ENCODE measurements at regions not wholly inside any gene's neighbourhood (a gene's known extent, or its start where the extent isn't known, plus 50 kb on each side); places are given as distances from the start of the nearest gene placed in this dataset.
"Not testable (repeated sequence)": the region's sequence is repeated elsewhere in the genome, so short reads cannot be mapped to it uniquely, and the experiment has no call there.

- Histone ChIP-seq H3K36me3 (ENCODE audit: control insufficient read depth in 2 of 3, insufficient read depth in 3 of 3, low read length in 3 of 3) (no peaks in the 10 kb centered on the region), H3K9me3 (ENCODE audit: control insufficient read depth in 2 of 3, low read length in 3 of 3) (no peaks in the 10 kb centered on the region), H3K27ac (ENCODE audit: low read depth, low read length) (no peak overlapping the region), H3K4me1 (ENCODE audit: control insufficient read depth in 2 of 2, insufficient read depth in 2 of 2, low read length in 2 of 2) (no peaks in the 10 kb centered on the region), H3K27me3 (ENCODE audit: control insufficient read depth in 2 of 2, insufficient read depth in 2 of 2, low read length in 2 of 2) (no peaks in the 10 kb centered on the region), H3K4me3 (ENCODE audit: low read length) (no peak overlapping the region)
- Mint-ChIP-seq H3K36me3 (no peaks in the 10 kb centered on the region), H3K27me3 (peaks cover 2 to 17% (median 12%) of the 10 kb centered on the region in 5 donors), H3K27ac (no peak overlapping the region), H3K4me1 (peaks cover 0 to 8% (median 4%) of the 10 kb centered on the region in 7 donors), H3K9me3 (peaks cover 0 to 2% (median 0%) of the 10 kb centered on the region in 11 donors), H3K4me3 (no peak overlapping the region)
- ChIA-PET POLR2A (no interaction called here), CTCF (no interaction called here)
- DNase-seq (no peak), ATAC-seq (no peak)
- intact Hi-C loops (cut with micrococcal nuclease) = no loop called here
These were observed 129.3 kb upstream of the TUT7 start for GRCh38 chr9:86483496-86483895.

- DNase-seq = no peak
- Mint-ChIP-seq H3K4me3 (no peak overlapping the region), H3K4me1 (peaks cover 0 to 8% (median 4%) of the 10 kb centered on the region in 7 donors), H3K9me3 (peaks cover 0 to 2% (median 0%) of the 10 kb centered on the region in 11 donors), H3K36me3 (no peaks in the 10 kb centered on the region), H3K27ac (no peak overlapping the region), H3K27me3 (peaks cover 4 to 30% (median 12%) of the 10 kb centered on the region in 5 donors)
- Histone ChIP-seq H3K36me3 (ENCODE audit: control insufficient read depth in 2 of 3, insufficient read depth in 3 of 3, low read length in 3 of 3) (no peaks in the 10 kb centered on the region), H3K4me1 (ENCODE audit: control insufficient read depth in 2 of 2, insufficient read depth in 2 of 2, low read length in 2 of 2) (no peaks in the 10 kb centered on the region), H3K4me3 (ENCODE audit: low read length) (no peak overlapping the region), H3K27me3 (ENCODE audit: control insufficient read depth in 2 of 2, insufficient read depth in 2 of 2, low read length in 2 of 2) (no peaks in the 10 kb centered on the region), H3K9me3 (ENCODE audit: control insufficient read depth in 2 of 3, low read length in 3 of 3) (no peaks in the 10 kb centered on the region), H3K27ac (ENCODE audit: low read depth, low read length) (no peak overlapping the region)
- ChIA-PET CTCF (no interaction called here), POLR2A (no interaction called here)
- intact Hi-C loops (cut with micrococcal nuclease) = no loop called here
- ATAC-seq = no peak
These were observed 127.3 kb upstream of the TUT7 start for GRCh38 chr9:86481466-86481865.

- H3K9me3 ChIP-seq (ENCODE audit: control insufficient read depth in 2 of 3, low read length in 3 of 3); H3K4me3 ChIP-seq (ENCODE audit: low read length); H3K27ac Mint-ChIP-seq; H3K36me3 Mint-ChIP-seq; CTCF ChIA-PET; POLR2A ChIA-PET; H3K36me3 ChIP-seq (ENCODE audit: control insufficient read depth in 2 of 3, insufficient read depth in 3 of 3, low read length in 3 of 3); H3K9me3 Mint-ChIP-seq; H3K4me1 Mint-ChIP-seq; H3K4me1 ChIP-seq (ENCODE audit: control insufficient read depth in 2 of 2, insufficient read depth in 2 of 2, low read length in 2 of 2); ATAC-seq; DNase-seq; intact Hi-C loops (cut with micrococcal nuclease); H3K27me3 ChIP-seq (ENCODE audit: control insufficient read depth in 2 of 2, insufficient read depth in 2 of 2, low read length in 2 of 2); H3K27ac ChIP-seq (ENCODE audit: low read depth, low read length); H3K4me3 Mint-ChIP-seq: not testable (repeated sequence)
- H3K27me3 Mint-ChIP-seq = peaks cover 4 to 38% (median 27%) of the 10 kb centered on the region in 5 donors
These were observed 121.0 kb upstream of the TUT7 start for GRCh38 chr9:86475255-86475654.

- Histone ChIP-seq H3K27me3 (ENCODE audit: control insufficient read depth in 2 of 2, insufficient read depth in 2 of 2, low read length in 2 of 2) (no peaks in the 10 kb centered on the region), H3K4me3 (ENCODE audit: low read length) (no peak overlapping the region), H3K27ac (ENCODE audit: low read depth, low read length) (no peak overlapping the region), H3K4me1 (ENCODE audit: control insufficient read depth in 2 of 2, insufficient read depth in 2 of 2, low read length in 2 of 2) (no peaks in the 10 kb centered on the region), H3K36me3 (ENCODE audit: control insufficient read depth in 2 of 3, insufficient read depth in 3 of 3, low read length in 3 of 3) (no peaks in the 10 kb centered on the region), H3K9me3 (ENCODE audit: control insufficient read depth in 2 of 3, low read length in 3 of 3) (no peaks in the 10 kb centered on the region)
- H3K36me3 Mint-ChIP-seq = no peaks in the 10 kb centered on the region
- DNase-seq = no peak
- H3K4me1 Mint-ChIP-seq = no peaks in the 10 kb centered on the region
- no peak overlapping the region for H3K27ac Mint-ChIP-seq
- H3K4me3 Mint-ChIP-seq = no peak overlapping the region
- no peak for ATAC-seq
- intact Hi-C loops (cut with micrococcal nuclease) = no loop called here
- peaks cover 0 to 4% (median 0%) of the 10 kb centered on the region in 11 donors for H3K9me3 Mint-ChIP-seq
- CTCF ChIA-PET = no interaction called here
- H3K27me3 Mint-ChIP-seq = peaks cover 0 to 47% (median 26%) of the 10 kb centered on the region in 5 donors
- POLR2A ChIA-PET = no interaction called here
These were observed 117.1 kb upstream of the TUT7 start for GRCh38 chr9:86471171-86471815.

- H3K27me3 Mint-ChIP-seq = peaks cover 0 to 47% (median 26%) of the 10 kb centered on the region in 5 donors
- no peak overlapping the region for H3K4me3 Mint-ChIP-seq
- no peaks in the 10 kb centered on the region for H3K36me3 Mint-ChIP-seq
- no peaks in the 10 kb centered on the region for H3K4me1 Mint-ChIP-seq
- Histone ChIP-seq H3K27ac (ENCODE audit: low read depth, low read length) (no peak overlapping the region), H3K4me1 (ENCODE audit: control insufficient read depth in 2 of 2, insufficient read depth in 2 of 2, low read length in 2 of 2) (no peaks in the 10 kb centered on the region), H3K9me3 (ENCODE audit: control insufficient read depth in 2 of 3, low read length in 3 of 3) (no peaks in the 10 kb centered on the region), H3K4me3 (ENCODE audit: low read length) (no peak overlapping the region), H3K36me3 (ENCODE audit: control insufficient read depth in 2 of 3, insufficient read depth in 3 of 3, low read length in 3 of 3) (no peaks in the 10 kb centered on the region), H3K27me3 (ENCODE audit: control insufficient read depth in 2 of 2, insufficient read depth in 2 of 2, low read length in 2 of 2) (no peaks in the 10 kb centered on the region)
- no peak for DNase-seq
- POLR2A ChIA-PET = no interaction called here
- peaks cover 0 to 4% (median 0%) of the 10 kb centered on the region in 11 donors for H3K9me3 Mint-ChIP-seq
- H3K27ac Mint-ChIP-seq = no peak overlapping the region
- intact Hi-C loops (cut with micrococcal nuclease) = no loop called here
- CTCF ChIA-PET = no interaction called here
- no peak for ATAC-seq
These were observed 116.1 kb upstream of the TUT7 start for GRCh38 chr9:86470326-86470725.

- no peaks in the 10 kb centered on the region for H3K27me3 ChIP-seq (ENCODE audit: control insufficient read depth in 2 of 2, insufficient read depth in 2 of 2, low read length in 2 of 2)
- Mint-ChIP-seq H3K4me3 (no peak overlapping the region), H3K27ac (no peak overlapping the region), H3K36me3 (no peaks in the 10 kb centered on the region), H3K9me3 (peaks cover 0 to 4% (median 0%) of the 10 kb centered on the region in 11 donors), H3K27me3 (peaks cover 0 to 47% (median 26%) of the 10 kb centered on the region in 5 donors), H3K4me1 (no peaks in the 10 kb centered on the region)
- no peak overlapping the region for H3K27ac ChIP-seq (ENCODE audit: low read depth, low read length)
- H3K4me3 ChIP-seq (ENCODE audit: low read length) = no peak overlapping the region
- intact Hi-C loops (cut with micrococcal nuclease) = no loop called here
- no peak for DNase-seq
- no peak for ATAC-seq
- no peaks in the 10 kb centered on the region for H3K4me1 ChIP-seq (ENCODE audit: control insufficient read depth in 2 of 2, insufficient read depth in 2 of 2, low read length in 2 of 2)
- ChIA-PET CTCF (no interaction called here), POLR2A (no interaction called here)
- H3K36me3 ChIP-seq (ENCODE audit: control insufficient read depth in 2 of 3, insufficient read depth in 3 of 3, low read length in 3 of 3) = no peaks in the 10 kb centered on the region
- H3K9me3 ChIP-seq (ENCODE audit: control insufficient read depth in 2 of 3, low read length in 3 of 3) = no peaks in the 10 kb centered on the region
These were observed 115.5 kb upstream of the TUT7 start for GRCh38 chr9:86469476-86470250.

- ChIA-PET CTCF (no interaction called here), POLR2A (no interaction called here)
- H3K4me1 ChIP-seq (ENCODE audit: control insufficient read depth in 2 of 2, insufficient read depth in 2 of 2, low read length in 2 of 2) = no peaks in the 10 kb centered on the region
- peaks cover 5 to 16% (median 8%) of the 10 kb centered on the region in 5 donors for H3K27me3 Mint-ChIP-seq
- H3K4me1 Mint-ChIP-seq = no peaks in the 10 kb centered on the region
- intact Hi-C loops (cut with micrococcal nuclease) = no loop called here
- DNase-seq (no peak), ATAC-seq (no peak)
- H3K9me3 ChIP-seq (ENCODE audit: control insufficient read depth in 2 of 3, low read length in 3 of 3) = no peaks in the 10 kb centered on the region
- H3K36me3 ChIP-seq (ENCODE audit: control insufficient read depth in 2 of 3, insufficient read depth in 3 of 3, low read length in 3 of 3) = no peaks in the 10 kb centered on the region
- no peaks in the 10 kb centered on the region for H3K9me3 Mint-ChIP-seq
- no peaks in the 10 kb centered on the region for H3K36me3 Mint-ChIP-seq
- no peak overlapping the region for H3K4me3 ChIP-seq (ENCODE audit: low read length)
- no peak overlapping the region for H3K27ac Mint-ChIP-seq
- no peak overlapping the region for H3K4me3 Mint-ChIP-seq
- no peak overlapping the region for H3K27ac ChIP-seq (ENCODE audit: low read depth, low read length)
- no peaks in the 10 kb centered on the region for H3K27me3 ChIP-seq (ENCODE audit: control insufficient read depth in 2 of 2, insufficient read depth in 2 of 2, low read length in 2 of 2)
These were observed 110.0 kb upstream of the TUT7 start for GRCh38 chr9:86464242-86464641.
